Ovary (tissue), 3 donors: ENCODE measurements at regions not wholly inside any gene's neighbourhood (a gene's known extent, or its start where the extent isn't known, plus 50 kb on each side); places are given as distances from the start of the nearest gene placed in this dataset.

Experiments used
- CTCF ChIP-seq, 3 donors: fragments of 450-650 bp in 2 of 3; fragments of 200-600 bp in 1 of 3; IDR thresholded peaks; one replicate each; pipeline versions ENCODE4 v1.5.1 to v1.8.0; 2016 to 2022; ENCODE audit warnings: antibody characterized with exemption in 3 of 3, mild to moderate bottlenecking in 1 of 3
- EP300 ChIP-seq: sonication (generic); formaldehyde crosslinking; IDR thresholded peaks from one replicate; pipeline ENCODE4 v1.6.1; 2017; ENCODE audit warnings: antibody characterized with exemption
- POLR2A ChIP-seq: fragments of 450-650 bp; IDR thresholded peaks from one replicate; pipeline ENCODE4 v1.6.1; 2017; ENCODE audit warnings: antibody characterized with exemption, mild to moderate bottlenecking, moderate library complexity
- donor health status: DM: no; HTN: no; CAD: no.

GRCh38 chr14:105945896-105946295 is 419.5 kb downstream of the TMEM121 start:
- TF ChIP-seq CTCF (IDR thresholded peaks at IDR 0.05), result no peak
- no peak for TF ChIP-seq EP300
- TF ChIP-seq POLR2A, result no peak
